GM23338 (cell line): ENCODE measurements at regions not wholly inside any gene's neighbourhood (a gene's known extent, or its start where the extent isn't known, plus 50 kb on each side); places are given as distances from the start of the nearest gene placed in this dataset.

Experiments used
- ATAC-seq: fragments of 200-7000 bp; cut with Tn5 transposase; 3 replicates; pipeline ENCODE4 v1.9.1; 2020
- DNase-seq: peaks from one replicate; pipeline ENCODE4 v3.0.0-alpha.2; 2015; ENCODE audit warnings: low spot score
- H2AFZ ChIP-seq: fragments of 200-600 bp; sonication (generic); 2 replicates; pipeline ENCODE4 v1.8.0; 2016; ENCODE audit warnings: antibody characterized with exemption, mild to moderate bottlenecking, moderate library complexity
- H3F3A ChIP-seq: fragments of 200-600 bp; sonication (generic); replicated peaks from 2 replicates; pipeline ENCODE4 v1.8.0; 2017; ENCODE audit warnings: antibody characterized with exemption, mixed run types, low read depth
- H3K27ac ChIP-seq: fragments of 200-600 bp; sonication (generic); 2 replicates; pipeline ENCODE4 v1.6.1; 2016; ENCODE audit warnings: low read depth
- H3K27me3 ChIP-seq: fragments of 200-600 bp; sonication (generic); 2 replicates; pipeline ENCODE4 v1.8.0; 2016; ENCODE audit warnings: mild to moderate bottlenecking, mixed run types, moderate library complexity; ENCODE audit not compliant: insufficient read depth
- H3K36me3 ChIP-seq: fragments of 200-600 bp; sonication (generic); 2 replicates; pipeline ENCODE4 v1.8.0; 2016; ENCODE audit warnings: mild to moderate bottlenecking; ENCODE audit not compliant: insufficient read depth
- H3K4me1 ChIP-seq: fragments of 200-600 bp; sonication (generic); 2 replicates; pipeline ENCODE4 v1.8.0; 2016; ENCODE audit warnings: mild to moderate bottlenecking, moderate library complexity; ENCODE audit not compliant: insufficient read depth
- H3K4me2 ChIP-seq: fragments of 200-600 bp; sonication (generic); 2 replicates; pipeline ENCODE4 v1.7.1; 2017; ENCODE audit warnings: mixed run types
- H3K4me3 ChIP-seq: fragments of 200-600 bp; sonication (generic); 2 replicates; pipeline ENCODE4 v1.6.1; 2016; ENCODE audit warnings: mixed run types
- H3K79me2 ChIP-seq: fragments of 200-600 bp; sonication (generic); replicated peaks from 2 replicates; pipeline ENCODE4 v1.8.0; 2017; ENCODE audit warnings: mild to moderate bottlenecking; ENCODE audit not compliant: insufficient read depth
- H3K9me2 ChIP-seq: fragments of 200-600 bp; sonication (generic); 2 replicates; pipeline ENCODE4 v1.8.0; 2017; ENCODE audit not compliant: insufficient read depth
- H4K20me1 ChIP-seq: fragments of 200-600 bp; sonication (generic); replicated peaks from 2 replicates; pipeline ENCODE4 v1.8.0; 2017; ENCODE audit warnings: mild to moderate bottlenecking; ENCODE audit not compliant: insufficient read depth
- H3K27ac Mint-ChIP-seq: 2 replicates; pipeline ENCODE4 v1.8.0; 2020; ENCODE audit warnings: inconsistent platforms, mild to moderate bottlenecking, moderate library complexity, mixed read lengths
- H3K27me3 Mint-ChIP-seq: 3 replicates; pipeline ENCODE4 v1.8.0; 2022; ENCODE audit warnings: low read depth, mild to moderate bottlenecking, moderate library complexity, mixed read lengths, inconsistent platforms; ENCODE audit not compliant: insufficient read depth, poor library complexity
- H3K36me3 Mint-ChIP-seq: 3 replicates; pipeline ENCODE4 v1.8.0; 2021; ENCODE audit warnings: low read depth, mild to moderate bottlenecking, inconsistent platforms, moderate library complexity, mixed read lengths
- H3K4me1 Mint-ChIP-seq: 3 replicates; pipeline ENCODE4 v1.8.0; 2020; ENCODE audit warnings: mild to moderate bottlenecking, inconsistent platforms, mixed read lengths
- H3K4me3 Mint-ChIP-seq: 3 replicates; pipeline ENCODE4 v1.8.0; 2021; ENCODE audit warnings: moderate library complexity, mild to moderate bottlenecking, inconsistent platforms, mixed read lengths
- H3K9me3 Mint-ChIP-seq: 3 replicates; pipeline ENCODE4 v1.8.0; 2020; ENCODE audit warnings: moderate library complexity, mild to moderate bottlenecking, inconsistent platforms, mixed read lengths
- EZH2 ChIP-seq: fragments of 200-600 bp; sonication (generic); IDR thresholded peaks from one replicate; pipeline ENCODE4 v1.8.0; 2017; ENCODE audit warnings: antibody characterized with exemption, mild to moderate bottlenecking, low read depth; ENCODE audit not compliant: unreplicated experiment
- EZH2phosphoT487 ChIP-seq: fragments of 200-600 bp; sonication (generic); IDR thresholded peaks from one replicate; pipeline ENCODE4 v1.8.1; 2018; ENCODE audit warnings: antibody characterized with exemption; ENCODE audit not compliant: unreplicated experiment
- JUNB ChIP-seq: IDR thresholded peaks from one replicate; pipeline ENCODE4 v1.6.1; 2016; ENCODE audit warnings: antibody characterized with exemption; ENCODE audit not compliant: unreplicated experiment
- POLR2AphosphoS5 ChIP-seq: IDR thresholded peaks from 2 replicates; pipeline ENCODE4 v1.6.1; 2016; ENCODE audit warnings: antibody characterized with exemption, low read depth
- STAT1 ChIP-seq: IDR thresholded peaks from one replicate; pipeline ENCODE4 v1.6.1; 2016; ENCODE audit warnings: antibody characterized with exemption; ENCODE audit not compliant: unreplicated experiment
- ZNF114 ChIP-seq: fragments of 250-450 bp; sonication (Bioruptor Pico); IDR thresholded peaks from 2 replicates; pipeline ENCODE4 v1.5.0; 2020; ENCODE audit warnings: mild to moderate bottlenecking, moderate library complexity
- ZNF462 ChIP-seq: fragments of 250-450 bp; sonication (Bioruptor Pico); IDR thresholded peaks from 2 replicates; pipeline ENCODE4 v1.5.0; 2020; ENCODE audit warnings: mild to moderate bottlenecking, moderate library complexity
- TF ChIP-seq, protein P1 (sequence below): IDR thresholded peaks from one replicate; pipeline ENCODE4 v1.6.1; 2018; ENCODE audit warnings: antibody characterized with exemption; ENCODE audit not compliant: unreplicated experiment
- TF ChIP-seq, protein P2 (sequence below): IDR thresholded peaks from 2 replicates; pipeline ENCODE4 v1.6.1; 2016; ENCODE audit warnings: antibody characterized with exemption

GRCh38 chr1:234940841-234941240 lies 187.8 kb downstream of the TOMM20 start:
- TF ChIP-seq EZH2phosphoT487 (no peak), EZH2 (no peak), POLR2AphosphoS5 (no peak), STAT1 (no peak), ZNF114 (no peak), ZNF462 (CRISPR knock-in tag) (no peak), JUNB (no peak)
- TF ChIP-seq, protein P1, sequence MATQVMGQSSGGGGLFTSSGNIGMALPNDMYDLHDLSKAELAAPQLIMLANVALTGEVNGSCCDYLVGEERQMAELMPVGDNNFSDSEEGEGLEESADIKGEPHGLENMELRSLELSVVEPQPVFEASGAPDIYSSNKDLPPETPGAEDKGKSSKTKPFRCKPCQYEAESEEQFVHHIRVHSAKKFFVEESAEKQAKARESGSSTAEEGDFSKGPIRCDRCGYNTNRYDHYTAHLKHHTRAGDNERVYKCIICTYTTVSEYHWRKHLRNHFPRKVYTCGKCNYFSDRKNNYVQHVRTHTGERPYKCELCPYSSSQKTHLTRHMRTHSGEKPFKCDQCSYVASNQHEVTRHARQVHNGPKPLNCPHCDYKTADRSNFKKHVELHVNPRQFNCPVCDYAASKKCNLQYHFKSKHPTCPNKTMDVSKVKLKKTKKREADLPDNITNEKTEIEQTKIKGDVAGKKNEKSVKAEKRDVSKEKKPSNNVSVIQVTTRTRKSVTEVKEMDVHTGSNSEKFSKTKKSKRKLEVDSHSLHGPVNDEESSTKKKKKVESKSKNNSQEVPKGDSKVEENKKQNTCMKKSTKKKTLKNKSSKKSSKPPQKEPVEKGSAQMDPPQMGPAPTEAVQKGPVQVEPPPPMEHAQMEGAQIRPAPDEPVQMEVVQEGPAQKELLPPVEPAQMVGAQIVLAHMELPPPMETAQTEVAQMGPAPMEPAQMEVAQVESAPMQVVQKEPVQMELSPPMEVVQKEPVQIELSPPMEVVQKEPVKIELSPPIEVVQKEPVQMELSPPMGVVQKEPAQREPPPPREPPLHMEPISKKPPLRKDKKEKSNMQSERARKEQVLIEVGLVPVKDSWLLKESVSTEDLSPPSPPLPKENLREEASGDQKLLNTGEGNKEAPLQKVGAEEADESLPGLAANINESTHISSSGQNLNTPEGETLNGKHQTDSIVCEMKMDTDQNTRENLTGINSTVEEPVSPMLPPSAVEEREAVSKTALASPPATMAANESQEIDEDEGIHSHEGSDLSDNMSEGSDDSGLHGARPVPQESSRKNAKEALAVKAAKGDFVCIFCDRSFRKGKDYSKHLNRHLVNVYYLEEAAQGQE = no peak
- TF ChIP-seq, protein P2, sequence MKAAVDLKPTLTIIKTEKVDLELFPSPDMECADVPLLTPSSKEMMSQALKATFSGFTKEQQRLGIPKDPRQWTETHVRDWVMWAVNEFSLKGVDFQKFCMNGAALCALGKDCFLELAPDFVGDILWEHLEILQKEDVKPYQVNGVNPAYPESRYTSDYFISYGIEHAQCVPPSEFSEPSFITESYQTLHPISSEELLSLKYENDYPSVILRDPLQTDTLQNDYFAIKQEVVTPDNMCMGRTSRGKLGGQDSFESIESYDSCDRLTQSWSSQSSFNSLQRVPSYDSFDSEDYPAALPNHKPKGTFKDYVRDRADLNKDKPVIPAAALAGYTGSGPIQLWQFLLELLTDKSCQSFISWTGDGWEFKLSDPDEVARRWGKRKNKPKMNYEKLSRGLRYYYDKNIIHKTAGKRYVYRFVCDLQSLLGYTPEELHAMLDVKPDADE = no peak
- H3K4me3 Mint-ChIP-seq = no peak overlapping the region
- no peaks in the 10 kb centered on the region for H3K36me3 ChIP-seq
- DNase-seq = no peak
- H3K9me3 Mint-ChIP-seq = no peaks in the 10 kb centered on the region; the same call in 2 of the 3 replicates
- H3K27me3 ChIP-seq = no peaks in the 10 kb centered on the region
- no peaks in the 10 kb centered on the region for H4K20me1 ChIP-seq
- ATAC-seq = no peak
- H3K4me1 Mint-ChIP-seq = no peaks in the 10 kb centered on the region
- H3K4me1 ChIP-seq = no peaks in the 10 kb centered on the region
- no peaks in the 10 kb centered on the region for H3K27me3 Mint-ChIP-seq
- H3F3A ChIP-seq = no peaks in the 10 kb centered on the region
- no peak overlapping the region for H3K4me2 ChIP-seq
- H3K27ac ChIP-seq = no peak overlapping the region
- H3K9me2 ChIP-seq = peaks cover 14% of the 10 kb centered on the region
- H3K36me3 Mint-ChIP-seq = no peaks in the 10 kb centered on the region
- no peak overlapping the region for H3K4me3 ChIP-seq
- no peak overlapping the region for H2AFZ ChIP-seq
- no peaks in the 10 kb centered on the region for H3K79me2 ChIP-seq
- H3K27ac Mint-ChIP-seq = no peak overlapping the region
